H9 (cell line): ENCODE measurements at regions not wholly inside any gene's neighbourhood (a gene's known extent, or its start where the extent isn't known, plus 50 kb on each side); places are given as distances from the start of the nearest gene placed in this dataset.

Experiments used
- DNase-seq: peaks from one replicate; pipeline ENCODE4 v3.0.0-alpha.2; 2017
- H2AFZ ChIP-seq: one replicate; pipeline ENCODE4 v1.6.1; 2013; ENCODE audit warnings: mild to moderate bottlenecking, low read length, control low read depth, moderate library complexity
- H2AK5ac ChIP-seq: 2 replicates; pipeline ENCODE4 v1.6.1; 2013; ENCODE audit warnings: low read length, control low read depth, mixed read lengths; ENCODE audit not compliant: insufficient read length
- H2BK120ac ChIP-seq: one replicate; pipeline ENCODE4 v1.6.1; 2013; ENCODE audit warnings: low read depth, mild to moderate bottlenecking, low read length, control low read depth, inconsistent platforms; ENCODE audit not compliant: poor library complexity, severe bottlenecking
- H2BK12ac ChIP-seq: 2 replicates; pipeline ENCODE4 v1.6.1; 2013; ENCODE audit warnings: low read length, control low read depth, mixed read lengths, low read depth; ENCODE audit not compliant: insufficient read length
- H2BK15ac ChIP-seq: 2 replicates; pipeline ENCODE4 v1.6.1; 2013; ENCODE audit warnings: low read depth, low read length, control low read depth
- H2BK20ac ChIP-seq: one replicate; pipeline ENCODE4 v1.6.1; 2013; ENCODE audit warnings: low read depth, mild to moderate bottlenecking, low read length, control low read depth, inconsistent platforms; ENCODE audit not compliant: poor library complexity, severe bottlenecking
- H2BK5ac ChIP-seq: 2 replicates; pipeline ENCODE4 v1.6.1; 2013; ENCODE audit warnings: low read length, control low read depth, mixed read lengths; ENCODE audit not compliant: insufficient read length
- H3K14ac ChIP-seq: 2 replicates; pipeline ENCODE4 v1.6.1; 2013; ENCODE audit warnings: low read length, control low read depth; ENCODE audit not compliant: insufficient read depth
- H3K18ac ChIP-seq: 2 replicates; pipeline ENCODE4 v1.6.1; 2013; ENCODE audit warnings: low read depth, mild to moderate bottlenecking, mixed read lengths, low read length, control low read depth; ENCODE audit not compliant: insufficient read length
- H3K23ac ChIP-seq: 2 replicates; pipeline ENCODE4 v1.6.1; 2013; ENCODE audit warnings: low read length, control low read depth, mixed read lengths, low read depth; ENCODE audit not compliant: insufficient read length
- H3K23me2 ChIP-seq: 2 replicates; pipeline ENCODE4 v1.6.1; 2013; ENCODE audit warnings: low read depth, mild to moderate bottlenecking, mixed read lengths, low read length, control low read depth; ENCODE audit not compliant: insufficient read length, poor library complexity, severe bottlenecking
- H3K27ac ChIP-seq: 2 replicates; pipeline ENCODE4 v1.5.1; 2013; ENCODE audit warnings: low read length, control low read depth, mixed read lengths, low read depth; ENCODE audit not compliant: insufficient read length
- H3K27me3 ChIP-seq: 2 replicates; pipeline ENCODE4 v1.6.1; 2013; ENCODE audit warnings: low read length, control low read depth, inconsistent platforms; ENCODE audit not compliant: insufficient read depth
- H3K4ac ChIP-seq: 2 replicates; pipeline ENCODE4 v1.6.1; 2013; ENCODE audit warnings: low read depth, mild to moderate bottlenecking, control low read depth, inconsistent platforms, low read length, moderate library complexity
- H3K4me1 ChIP-seq: 2 replicates; pipeline ENCODE4 v1.6.1; 2013; ENCODE audit warnings: low read length, control low read depth, inconsistent platforms; ENCODE audit not compliant: insufficient read depth
- H3K4me2 ChIP-seq: 2 replicates; pipeline ENCODE4 v1.6.1; 2013; ENCODE audit warnings: low read length, control low read depth, mixed read lengths; ENCODE audit not compliant: insufficient read length, insufficient read depth
- H3K56ac ChIP-seq: 2 replicates; pipeline ENCODE4 v1.6.1; 2013; ENCODE audit warnings: low read depth, mild to moderate bottlenecking, mixed read lengths, low read length, control low read depth; ENCODE audit not compliant: insufficient read length
- H3K79me1 ChIP-seq: 2 replicates; pipeline ENCODE4 v1.6.1; 2013; ENCODE audit warnings: low read depth, mild to moderate bottlenecking, moderate library complexity, low read length, control low read depth, inconsistent platforms; ENCODE audit not compliant: insufficient read depth, poor library complexity, severe bottlenecking
- H3K79me2 ChIP-seq: 2 replicates; pipeline ENCODE4 v1.6.1; 2013; ENCODE audit warnings: low read length, control low read depth, inconsistent platforms; ENCODE audit not compliant: insufficient read depth
- H3K9ac ChIP-seq: 2 replicates; pipeline ENCODE4 v1.6.1; 2013; ENCODE audit warnings: low read length, control low read depth, mixed read lengths; ENCODE audit not compliant: insufficient read length; ENCODE audit errors: extremely low read depth
- H3K9me3 ChIP-seq: one replicate; pipeline ENCODE4 v1.6.1; 2013; ENCODE audit warnings: low read depth, low read length, inconsistent platforms; ENCODE audit not compliant: control insufficient read depth
- H3T11ph ChIP-seq: one replicate; pipeline ENCODE4 v1.6.1; 2013; ENCODE audit warnings: mild to moderate bottlenecking, low read length, control low read depth, inconsistent platforms
- H4K20me1 ChIP-seq: one replicate; pipeline ENCODE4 v1.6.1; 2013; ENCODE audit not compliant: control insufficient read depth, insufficient read length, insufficient read depth
- H4K5ac ChIP-seq: 2 replicates; pipeline ENCODE4 v1.6.1; 2013; ENCODE audit warnings: low read depth, mild to moderate bottlenecking, mixed read lengths, low read length, control low read depth; ENCODE audit not compliant: insufficient read length
- H4K8ac ChIP-seq: replicated peaks from 2 replicates; pipeline ENCODE4 v1.6.1; 2013; ENCODE audit warnings: low read length, control low read depth, mixed read lengths, low read depth; ENCODE audit not compliant: insufficient read length
- H4K91ac ChIP-seq: 2 replicates; pipeline ENCODE4 v1.6.1; 2013; ENCODE audit warnings: low read depth, mild to moderate bottlenecking, moderate library complexity, mixed read lengths, low read length, control low read depth; ENCODE audit not compliant: insufficient read length
- H3K27ac Mint-ChIP-seq, 3 experiments: 2 replicates in 2 of 3; 3 replicates in 1 of 3; pipeline ENCODE4 v1.8.0; 2020 to 2021; ENCODE audit warnings: mixed read lengths in 3 of 3, mild to moderate bottlenecking in 1 of 3, moderate library complexity in 1 of 3
- H3K27me3 Mint-ChIP-seq: 2 replicates; pipeline ENCODE4 v1.8.0; 2021; ENCODE audit warnings: low read depth, mild to moderate bottlenecking, moderate library complexity, mixed read lengths
- H3K36me3 Mint-ChIP-seq, 3 experiments: 2 replicates in 2 of 3; 3 replicates in 1 of 3; pipeline ENCODE4 v1.8.0; 2020 to 2021; ENCODE audit warnings: low read depth in 3 of 3, mixed read lengths in 3 of 3; ENCODE audit not compliant: insufficient read depth in 1 of 3
- H3K4me1 Mint-ChIP-seq, 2 experiments: 2 replicates each; pipeline ENCODE4 v1.8.0; 2020; ENCODE audit warnings: mixed read lengths in 2 of 2
- H3K4me3 Mint-ChIP-seq, 2 experiments: 2 replicates in 1 of 2; 3 replicates in 1 of 2; pipeline ENCODE4 v1.8.0; 2020 to 2021; ENCODE audit warnings: mild to moderate bottlenecking in 2 of 2, mixed read lengths in 2 of 2, moderate library complexity in 1 of 2
- H3K9me3 Mint-ChIP-seq, 2 experiments: 2 replicates in 1 of 2; 3 replicates in 1 of 2; pipeline ENCODE4 v1.8.0; 2020; ENCODE audit warnings: mild to moderate bottlenecking in 2 of 2, mixed read lengths in 2 of 2, moderate library complexity in 1 of 2
- CTCF ChIP-seq: fragments of 200-600 bp; sonication (generic); conservative IDR thresholded peaks from 3 replicates; pipeline ENCODE4 v1.8.0; 2021; ENCODE audit warnings: antibody characterized with exemption, mild to moderate bottlenecking
- WGBS: extraction: QIAGEN DNeasy Blood & Tissue Kit; methylation state at CpG from one replicate; pipeline ENCODE4 v1.1.7; 2013; ENCODE audit warnings: missing lambda C conversion rate, low lambda C conversion rate, mixed read lengths; ENCODE audit not compliant: insufficient read length; ENCODE audit errors: extremely low coverage; 5-methylcytosine and 5-hydroxymethylcytosine counted together

- Histone ChIP-seq H3K56ac (no peak overlapping the region), H3K27ac (no peak overlapping the region), H3K27me3 (no peaks in the 10 kb centered on the region), H3K9ac (no peak overlapping the region), H4K20me1 (no peaks in the 10 kb centered on the region), H3K23ac (no peak overlapping the region), H4K8ac (no peak overlapping the region), H4K5ac (no peak overlapping the region), H3K4me1 (no peaks in the 10 kb centered on the region), H2BK12ac (no peak overlapping the region), H4K91ac (no peak overlapping the region), H3K4ac (no peak overlapping the region), H3K4me2 (no peak overlapping the region), H3K14ac (no peak overlapping the region), H2BK20ac (no peak overlapping the region), H2AK5ac (no peak overlapping the region), H3K23me2 (no peaks in the 10 kb centered on the region), H2BK15ac (no peak overlapping the region), H2BK5ac (no peak overlapping the region), H3K79me1 (no peaks in the 10 kb centered on the region), H3K18ac (no peak overlapping the region), H3K79me2 (no peaks in the 10 kb centered on the region), H3T11ph (no peak overlapping the region), H2AFZ (no peak overlapping the region), H3K9me3 (no peaks in the 10 kb centered on the region), H2BK120ac (no peak overlapping the region)
- H3K9me3 Mint-ChIP-seq = peaks cover 1 to 3% of the 10 kb centered on the region in 2 experiments; a peak in 1 of 5 replicates
- no peak overlapping the region for H3K4me3 Mint-ChIP-seq
- no peak for DNase-seq
- no CpG with 5 or more reads among the region's 5 CpGs for WGBS
- no peak overlapping the region; a peak in 1 of 7 replicates for H3K27ac Mint-ChIP-seq
- peaks cover 0 to 8% (median 0%) of the 10 kb centered on the region in 3 experiments; a peak in 1 of 7 replicates for H3K36me3 Mint-ChIP-seq
- TF ChIP-seq CTCF = no peak
- H3K4me1 Mint-ChIP-seq = no peaks in the 10 kb centered on the region
- H3K27me3 Mint-ChIP-seq = no peaks in the 10 kb centered on the region
Measured at GRCh38 chr5:128836571-128836970, 128.7 kb upstream of the SLC27A6 start.
